ENCODE measurements at regions not wholly inside any gene's neighbourhood (a gene's known extent, or its start where the extent isn't known, plus 50 kb on each side); places are given as distances from the start of the nearest gene placed in this dataset.

DNA sequence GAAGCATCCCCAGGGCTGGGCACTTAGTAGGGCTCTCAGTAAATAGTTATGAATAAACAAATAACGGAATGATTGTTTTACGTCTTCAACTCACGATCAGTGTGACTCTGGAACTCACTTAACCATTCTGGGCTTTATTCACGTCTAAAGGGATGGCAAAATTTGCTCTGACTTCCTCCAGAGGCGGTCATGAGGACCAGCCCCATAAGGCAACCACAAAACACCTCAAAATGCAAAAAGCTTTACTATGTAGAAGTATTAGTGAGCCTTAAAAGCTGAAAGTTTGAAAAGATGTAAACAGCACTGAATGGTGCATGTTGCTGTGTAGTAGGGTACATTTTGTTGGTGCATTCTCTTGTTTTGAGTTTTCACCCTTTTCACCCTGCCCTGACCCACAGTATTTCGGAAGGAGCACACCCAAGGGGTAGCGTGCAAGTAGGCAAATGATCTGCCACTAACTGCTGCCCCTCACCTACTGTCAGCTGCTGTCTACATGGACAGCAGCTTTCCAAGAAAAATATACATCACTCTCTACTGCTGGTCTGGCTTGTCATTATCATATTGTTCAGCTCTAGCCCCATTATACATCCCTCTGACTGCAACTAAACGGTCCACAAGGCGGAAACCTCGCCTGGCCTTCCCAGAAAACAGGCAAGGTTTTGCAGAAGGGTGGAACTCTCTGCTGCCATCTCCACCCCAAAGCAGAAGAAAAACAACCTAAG is 308.5 kb upstream of the PROK2 start (continued):
- TF ChIP-seq, protein P1, sequence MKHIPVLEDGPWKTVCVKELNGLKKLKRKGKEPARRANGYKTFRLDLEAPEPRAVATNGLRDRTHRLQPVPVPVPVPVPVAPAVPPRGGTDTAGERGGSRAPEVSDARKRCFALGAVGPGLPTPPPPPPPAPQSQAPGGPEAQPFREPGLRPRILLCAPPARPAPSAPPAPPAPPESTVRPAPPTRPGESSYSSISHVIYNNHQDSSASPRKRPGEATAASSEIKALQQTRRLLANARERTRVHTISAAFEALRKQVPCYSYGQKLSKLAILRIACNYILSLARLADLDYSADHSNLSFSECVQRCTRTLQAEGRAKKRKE (CRISPR knock-in tag; IDR thresholded peaks at IDR 0.05; ENCODE audit: low read depth) = no peak
- TF ChIP-seq POLR2AphosphoS2 (conservative IDR thresholded peaks at IDR 0.05; ENCODE audit: low read length) (no peak), KDM1A (IDR thresholded peaks at IDR 0.05; ENCODE audit: low read depth) (no peak), GATA3 (IDR thresholded peaks at IDR 0.05; ENCODE audit: borderline replicate concordance) (no peak), NR3C1 (IDR thresholded peaks at IDR 0.05) (no peak), TFCP2L1 (CRISPR knock-in tag; IDR thresholded peaks at IDR 0.05) (no peak), CHD2 (IDR thresholded peaks at IDR 0.05; ENCODE audit: low read length, partially characterized antibody) (no peak), JUNB (IDR thresholded peaks at IDR 0.05) (no peak)

DNA sequence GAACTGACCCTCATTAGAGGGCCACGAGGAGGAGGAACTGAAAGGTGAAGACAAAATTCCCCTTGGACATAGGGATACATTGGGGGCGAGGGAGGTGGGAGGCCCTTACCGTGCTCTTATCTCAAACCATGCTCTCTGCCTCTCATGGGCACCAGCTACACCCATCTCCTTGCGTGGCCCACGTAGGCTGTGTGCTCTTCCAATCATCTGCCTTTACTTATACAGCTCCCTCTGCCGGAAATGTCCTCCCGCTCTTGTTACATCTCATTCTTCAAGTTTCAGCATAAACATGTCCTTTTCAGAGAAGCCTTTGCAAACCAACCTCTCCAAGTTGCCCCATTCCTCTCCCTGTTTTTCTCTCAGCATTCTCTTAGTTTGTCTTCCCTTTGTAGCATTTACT is 307.8 kb upstream of the PROK2 start:
- ATAC-seq (0 out of 6 replicates have a peak, but pooled peaks of 1 of the 2 experiments have one; percentile 21), FAIRE-seq (no peak), DNase-seq (ENCODE audit: low read depth in 1 of 2, low spot score in 1 of 2) (no peak)
- Histone ChIP-seq H3K27ac (no peak overlapping the region), H3K9me3 (no peaks in the 10 kb centered on the region), H3K4me2 (no peak overlapping the region), H3K4me1 (no peaks in the 10 kb centered on the region), H3K4me3 (no peak overlapping the region)
- WGBS (ENCODE audit: missing lambda C conversion rate) = 36% methylated on average over 7 of the region's 7 CpGs
- POLR2A ChIA-PET = no interaction called here
- TF ChIP-seq CHD4 (IDR thresholded peaks at IDR 0.05; ENCODE audit: borderline replicate concordance) = no peak
- TF ChIP-seq EP300 (IDR thresholded peaks at IDR 0.05) = no peak
- TF ChIP-seq, protein P2, sequence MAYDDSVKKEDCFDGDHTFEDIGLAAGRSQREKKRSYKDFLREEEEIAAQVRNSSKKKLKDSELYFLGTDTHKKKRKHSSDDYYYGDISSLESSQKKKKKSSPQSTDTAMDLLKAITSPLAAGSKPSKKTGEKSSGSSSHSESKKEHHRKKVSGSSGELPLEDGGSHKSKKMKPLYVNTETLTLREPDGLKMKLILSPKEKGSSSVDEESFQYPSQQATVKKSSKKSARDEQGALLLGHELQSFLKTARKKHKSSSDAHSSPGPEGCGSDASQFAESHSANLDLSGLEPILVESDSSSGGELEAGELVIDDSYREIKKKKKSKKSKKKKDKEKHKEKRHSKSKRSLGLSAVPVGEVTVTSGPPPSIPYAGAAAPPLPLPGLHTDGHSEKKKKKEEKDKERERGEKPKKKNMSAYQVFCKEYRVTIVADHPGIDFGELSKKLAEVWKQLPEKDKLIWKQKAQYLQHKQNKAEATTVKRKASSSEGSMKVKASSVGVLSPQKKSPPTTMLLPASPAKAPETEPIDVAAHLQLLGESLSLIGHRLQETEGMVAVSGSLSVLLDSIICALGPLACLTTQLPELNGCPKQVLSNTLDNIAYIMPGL (CRISPR knock-in tag; IDR thresholded peaks at IDR 0.05; ENCODE audit: borderline replicate concordance) = no peak
- no peak for TF ChIP-seq CEBPB (IDR thresholded peaks at IDR 0.05)
- no peak for TF ChIP-seq CHD2 (IDR thresholded peaks at IDR 0.05; ENCODE audit: low read length, partially characterized antibody)
- TF ChIP-seq RNF2 (IDR thresholded peaks at IDR 0.05; ENCODE audit: borderline replicate concordance, low read depth) = no peak
- no peak for TF ChIP-seq RFX5 (IDR thresholded peaks at IDR 0.05)
- TF ChIP-seq, protein P3, sequence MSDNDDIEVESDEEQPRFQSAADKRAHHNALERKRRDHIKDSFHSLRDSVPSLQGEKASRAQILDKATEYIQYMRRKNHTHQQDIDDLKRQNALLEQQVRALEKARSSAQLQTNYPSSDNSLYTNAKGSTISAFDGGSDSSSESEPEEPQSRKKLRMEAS (IDR thresholded peaks at IDR 0.05) = no peak
- CTCF ChIA-PET = no interaction called here

DNA sequence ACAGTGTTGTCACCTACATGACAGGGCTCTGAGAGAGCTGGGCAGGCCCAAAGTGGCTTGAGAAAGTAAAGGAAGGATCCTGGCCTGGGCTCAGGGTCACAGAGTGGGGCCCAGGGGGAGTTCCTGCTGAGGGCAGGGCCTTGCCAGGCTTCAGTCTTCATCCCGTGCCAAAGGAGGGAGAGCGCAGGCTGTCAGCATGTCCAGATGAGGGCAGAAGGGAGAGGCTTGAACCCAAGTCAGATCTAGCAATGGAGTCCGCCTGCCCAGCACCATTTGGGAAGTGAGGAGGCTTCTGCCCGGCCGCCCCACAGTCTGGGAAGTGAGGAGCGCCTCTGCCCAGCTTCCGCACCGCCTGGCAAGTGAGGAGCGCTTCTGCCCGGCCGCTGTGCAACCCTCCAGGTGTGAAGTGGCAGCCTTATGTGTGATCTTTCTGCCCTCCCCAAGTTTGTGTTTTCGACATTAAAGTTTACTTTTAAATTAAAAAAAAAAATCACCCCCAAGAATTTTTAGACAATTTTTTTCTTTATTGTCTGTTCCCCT is 303.6 kb upstream of the PROK2 start:
- DNase-seq (ENCODE audit: low read depth in 1 of 2, low spot score in 1 of 2) = peak in 1 of 2 experiments; percentile 11
- no peaks in the 10 kb centered on the region for H3K4me1 ChIP-seq
- no peak for TF ChIP-seq KDM1A (IDR thresholded peaks at IDR 0.05; ENCODE audit: low read depth)
- no peak for TF ChIP-seq JUN (IDR thresholded peaks at IDR 0.05)
- TF ChIP-seq GATA3 (IDR thresholded peaks at IDR 0.05; ENCODE audit: borderline replicate concordance) = no peak
- TF ChIP-seq, protein P4, sequence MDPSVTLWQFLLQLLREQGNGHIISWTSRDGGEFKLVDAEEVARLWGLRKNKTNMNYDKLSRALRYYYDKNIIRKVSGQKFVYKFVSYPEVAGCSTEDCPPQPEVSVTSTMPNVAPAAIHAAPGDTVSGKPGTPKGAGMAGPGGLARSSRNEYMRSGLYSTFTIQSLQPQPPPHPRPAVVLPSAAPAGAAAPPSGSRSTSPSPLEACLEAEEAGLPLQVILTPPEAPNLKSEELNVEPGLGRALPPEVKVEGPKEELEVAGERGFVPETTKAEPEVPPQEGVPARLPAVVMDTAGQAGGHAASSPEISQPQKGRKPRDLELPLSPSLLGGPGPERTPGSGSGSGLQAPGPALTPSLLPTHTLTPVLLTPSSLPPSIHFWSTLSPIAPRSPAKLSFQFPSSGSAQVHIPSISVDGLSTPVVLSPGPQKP (IDR thresholded peaks at IDR 0.05; ENCODE audit: low read depth, low read length) = no peak
- TF ChIP-seq MYC (IDR thresholded peaks at IDR 0.05; ENCODE audit: borderline replicate concordance, low read length) = no peak
- TF ChIP-seq HOXA7 (CRISPR knock-in tag; IDR thresholded peaks at IDR 0.05) = no peak
- TF ChIP-seq HEYL (CRISPR knock-in tag; IDR thresholded peaks at IDR 0.05) = no peak
- no peak for TF ChIP-seq FOXS1 (CRISPR knock-in tag; IDR thresholded peaks at IDR 0.05)
- TF ChIP-seq, protein P2 (CRISPR knock-in tag; IDR thresholded peaks at IDR 0.05; ENCODE audit: borderline replicate concordance) = no peak
- TF ChIP-seq ESRRA (IDR thresholded peaks at IDR 0.05; ENCODE audit: borderline replicate concordance, low read length) = no peak
- TF ChIP-seq RCOR1 (IDR thresholded peaks at IDR 0.05; ENCODE audit: low read depth, low read length) = no peak
- no peak for TF ChIP-seq POLR2AphosphoS2 (conservative IDR thresholded peaks at IDR 0.05; ENCODE audit: low read length)
- TF ChIP-seq, protein P5, sequence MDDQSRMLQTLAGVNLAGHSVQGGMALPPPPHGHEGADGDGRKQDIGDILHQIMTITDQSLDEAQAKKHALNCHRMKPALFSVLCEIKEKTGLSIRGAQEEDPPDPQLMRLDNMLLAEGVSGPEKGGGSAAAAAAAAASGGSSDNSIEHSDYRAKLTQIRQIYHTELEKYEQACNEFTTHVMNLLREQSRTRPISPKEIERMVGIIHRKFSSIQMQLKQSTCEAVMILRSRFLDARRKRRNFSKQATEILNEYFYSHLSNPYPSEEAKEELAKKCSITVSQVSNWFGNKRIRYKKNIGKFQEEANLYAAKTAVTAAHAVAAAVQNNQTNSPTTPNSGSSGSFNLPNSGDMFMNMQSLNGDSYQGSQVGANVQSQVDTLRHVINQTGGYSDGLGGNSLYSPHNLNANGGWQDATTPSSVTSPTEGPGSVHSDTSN (IDR thresholded peaks at IDR 0.05) = no peak
- TF ChIP-seq HDAC2 (IDR thresholded peaks at IDR 0.05) = no peak
- no peak for TF ChIP-seq ZFP36 (IDR thresholded peaks at IDR 0.05; ENCODE audit: borderline replicate concordance, partially characterized antibody)
- no peak for TF ChIP-seq HOXB13 (CRISPR knock-in tag; IDR thresholded peaks at IDR 0.05; ENCODE audit: low read depth)
- H3K27ac ChIP-seq = no peak overlapping the region
- FAIRE-seq = no peak
- ChIA-PET CTCF (no interaction called here), POLR2A (no interaction called here)
- no peak overlapping the region for H3K4me2 ChIP-seq
- WGBS (ENCODE audit: missing lambda C conversion rate) = 72% methylated on average over 12 of the region's 12 CpGs
- no peaks in the 10 kb centered on the region for H3K9me3 ChIP-seq
- H3K4me3 ChIP-seq = no peak overlapping the region
- ATAC-seq = 0 out of 6 replicates have a peak, but pooled peaks of 1 of the 2 experiments have one; percentile 24
